ENCODE measurements at regions not wholly inside any gene's neighbourhood (a gene's known extent, or its start where the extent isn't known, plus 50 kb on each side); places are given as distances from the start of the nearest gene placed in this dataset.

- H3K27me3 ChIP-seq (ENCODE audit: insufficient read depth, low read depth, low read length) = no peaks in the 10 kb centered on the region
- no peak overlapping the region for H2AFZ ChIP-seq (ENCODE audit: low read depth, low read length)
- no peaks in the 10 kb centered on the region for H3K9me2 ChIP-seq (ENCODE audit: insufficient read depth, low read length)
- no peak overlapping the region for H3K4me2 ChIP-seq (ENCODE audit: low read length)
- no peak overlapping the region for H3K4me3 ChIP-seq (ENCODE audit: low read length)
- H3K79me2 ChIP-seq (replicated peaks; ENCODE audit: insufficient read depth, low read length) = no peaks in the 10 kb centered on the region
- no peak overlapping the region for H3K27ac ChIP-seq (ENCODE audit: low read length)
- H3K36me3 ChIP-seq (ENCODE audit: insufficient read depth, low read length) = no peaks in the 10 kb centered on the region
- peaks cover 3% of the 10 kb centered on the region for H3K9me3 ChIP-seq (ENCODE audit: low read length)
- TF ChIP-seq RAD21 (conservative IDR thresholded peaks at IDR 0.05) = peak; percentile 67
- TF ChIP-seq, protein P1, sequence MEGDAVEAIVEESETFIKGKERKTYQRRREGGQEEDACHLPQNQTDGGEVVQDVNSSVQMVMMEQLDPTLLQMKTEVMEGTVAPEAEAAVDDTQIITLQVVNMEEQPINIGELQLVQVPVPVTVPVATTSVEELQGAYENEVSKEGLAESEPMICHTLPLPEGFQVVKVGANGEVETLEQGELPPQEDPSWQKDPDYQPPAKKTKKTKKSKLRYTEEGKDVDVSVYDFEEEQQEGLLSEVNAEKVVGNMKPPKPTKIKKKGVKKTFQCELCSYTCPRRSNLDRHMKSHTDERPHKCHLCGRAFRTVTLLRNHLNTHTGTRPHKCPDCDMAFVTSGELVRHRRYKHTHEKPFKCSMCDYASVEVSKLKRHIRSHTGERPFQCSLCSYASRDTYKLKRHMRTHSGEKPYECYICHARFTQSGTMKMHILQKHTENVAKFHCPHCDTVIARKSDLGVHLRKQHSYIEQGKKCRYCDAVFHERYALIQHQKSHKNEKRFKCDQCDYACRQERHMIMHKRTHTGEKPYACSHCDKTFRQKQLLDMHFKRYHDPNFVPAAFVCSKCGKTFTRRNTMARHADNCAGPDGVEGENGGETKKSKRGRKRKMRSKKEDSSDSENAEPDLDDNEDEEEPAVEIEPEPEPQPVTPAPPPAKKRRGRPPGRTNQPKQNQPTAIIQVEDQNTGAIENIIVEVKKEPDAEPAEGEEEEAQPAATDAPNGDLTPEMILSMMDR (IDR thresholded peaks at IDR 0.05; ENCODE audit: poor library complexity, severe bottlenecking) = peak; percentile 50
- peak; percentile 71 for TF ChIP-seq SMC3 (conservative IDR thresholded peaks at IDR 0.05; ENCODE audit: poor library complexity)
- no peak for TF ChIP-seq MXI1 (conservative IDR thresholded peaks at IDR 0.05; ENCODE audit: poor library complexity, severe bottlenecking)
- TF ChIP-seq EZH2 (IDR thresholded peaks at IDR 0.05; ENCODE audit: borderline replicate concordance, insufficient read depth, low read length, poor library complexity, severe bottlenecking) = no peak
- no peak for TF ChIP-seq POLR2AphosphoS5 (IDR thresholded peaks at IDR 0.05)
- TF ChIP-seq EP300 (conservative IDR thresholded peaks at IDR 0.05; ENCODE audit: poor library complexity, severe bottlenecking) = no peak
- TF ChIP-seq TAF1 (IDR thresholded peaks at IDR 0.05; ENCODE audit: low read depth) = no peak
- TF ChIP-seq REST (IDR thresholded peaks at IDR 0.05; ENCODE audit: borderline replicate concordance) = no peak
- no peaks in the 10 kb centered on the region for H3F3A ChIP-seq (ENCODE audit: insufficient read depth, low read length, poor library complexity, severe bottlenecking)
- H4K20me1 ChIP-seq (ENCODE audit: insufficient read depth) = no peaks in the 10 kb centered on the region
- H3K9ac ChIP-seq (ENCODE audit: low read length) = no peak overlapping the region
Measured at GRCh38 chr2:24421668-24422067, 61.3 kb upstream of the ITSN2 start.

- H3K9ac ChIP-seq (ENCODE audit: low read length) = no peak overlapping the region
- no peaks in the 10 kb centered on the region for H3K36me3 ChIP-seq (ENCODE audit: insufficient read depth, low read length)
- no peak overlapping the region for H3K4me2 ChIP-seq (ENCODE audit: low read length)
- no peaks in the 10 kb centered on the region for H3K79me2 ChIP-seq (replicated peaks; ENCODE audit: insufficient read depth, low read length)
- no peaks in the 10 kb centered on the region for H4K20me1 ChIP-seq (ENCODE audit: insufficient read depth)
- no peaks in the 10 kb centered on the region for H3K27me3 ChIP-seq (ENCODE audit: insufficient read depth, low read depth, low read length)
- no peak overlapping the region for H3K27ac ChIP-seq (ENCODE audit: low read length)
- H3F3A ChIP-seq (ENCODE audit: insufficient read depth, low read length, poor library complexity, severe bottlenecking) = no peaks in the 10 kb centered on the region
- H3K9me3 ChIP-seq (ENCODE audit: low read length) = peaks cover 3% of the 10 kb centered on the region
- H2AFZ ChIP-seq (ENCODE audit: low read depth, low read length) = no peak overlapping the region
- no peak for TF ChIP-seq MXI1 (conservative IDR thresholded peaks at IDR 0.05; ENCODE audit: poor library complexity, severe bottlenecking)
- TF ChIP-seq TAF1 (IDR thresholded peaks at IDR 0.05; ENCODE audit: low read depth) = no peak
- TF ChIP-seq EZH2 (IDR thresholded peaks at IDR 0.05; ENCODE audit: borderline replicate concordance, insufficient read depth, low read length, poor library complexity, severe bottlenecking) = no peak
- no peak for TF ChIP-seq SMC3 (conservative IDR thresholded peaks at IDR 0.05; ENCODE audit: poor library complexity)
- TF ChIP-seq POLR2AphosphoS5 (IDR thresholded peaks at IDR 0.05) = no peak
- no peak for TF ChIP-seq RAD21 (conservative IDR thresholded peaks at IDR 0.05)
- TF ChIP-seq, protein P1 (IDR thresholded peaks at IDR 0.05; ENCODE audit: poor library complexity, severe bottlenecking) = no peak
- TF ChIP-seq EP300 (conservative IDR thresholded peaks at IDR 0.05; ENCODE audit: poor library complexity, severe bottlenecking) = no peak
- H3K4me3 ChIP-seq (ENCODE audit: low read length) = no peak overlapping the region
- no peaks in the 10 kb centered on the region for H3K9me2 ChIP-seq (ENCODE audit: insufficient read depth, low read length)
Measured at GRCh38 chr2:24420373-24420772, 60.0 kb upstream of the ITSN2 start.

Data from neural cell (in vitro differentiated cells).